GM12891 (cell line): ENCODE measurements at regions not wholly inside any gene's neighbourhood (a gene's known extent, or its start where the extent isn't known, plus 50 kb on each side); places are given as distances from the start of the nearest gene placed in this dataset.

Experiments used
- DNase-seq: peaks from one replicate; pipeline ENCODE4 v3.0.0; 2011; ENCODE audit warnings: low spot score; ENCODE audit not compliant: insufficient read length
- FAIRE-seq: peaks from 2 replicates; lab custom pipeline; 2011; peaks lifted over from hg19 to GRCh38; lab: Jason Lieb, UNC
- PAX5 ChIP-seq: IDR thresholded peaks from 2 replicates; pipeline ENCODE4 v1.6.1; 2011; ENCODE audit warnings: low read length, moderate library complexity, mild to moderate bottlenecking; ENCODE audit not compliant: insufficient read depth, severe bottlenecking
- POLR2A ChIP-seq: IDR thresholded peaks from 2 replicates; pipeline ENCODE4 v1.6.1; 2011; ENCODE audit warnings: low read depth, low read length, control low read depth
- POLR2AphosphoS5 ChIP-seq: IDR thresholded peaks from 2 replicates; pipeline ENCODE4 v1.6.1; 2011; ENCODE audit warnings: low read depth, low read length, control low read depth
- POU2F2 ChIP-seq: IDR thresholded peaks from 2 replicates; pipeline ENCODE4 v1.6.1; 2011; ENCODE audit warnings: low read depth, mild to moderate bottlenecking, control low read depth, low read length, moderate library complexity
- SPI1 ChIP-seq: IDR thresholded peaks from 2 replicates; pipeline ENCODE4 v1.6.1; 2011; ENCODE audit warnings: low read depth, low read length, control low read depth
- TAF1 ChIP-seq: IDR thresholded peaks from 2 replicates; pipeline ENCODE4 v1.6.1; 2011; ENCODE audit warnings: low read depth, low read length, control low read depth

DNA sequence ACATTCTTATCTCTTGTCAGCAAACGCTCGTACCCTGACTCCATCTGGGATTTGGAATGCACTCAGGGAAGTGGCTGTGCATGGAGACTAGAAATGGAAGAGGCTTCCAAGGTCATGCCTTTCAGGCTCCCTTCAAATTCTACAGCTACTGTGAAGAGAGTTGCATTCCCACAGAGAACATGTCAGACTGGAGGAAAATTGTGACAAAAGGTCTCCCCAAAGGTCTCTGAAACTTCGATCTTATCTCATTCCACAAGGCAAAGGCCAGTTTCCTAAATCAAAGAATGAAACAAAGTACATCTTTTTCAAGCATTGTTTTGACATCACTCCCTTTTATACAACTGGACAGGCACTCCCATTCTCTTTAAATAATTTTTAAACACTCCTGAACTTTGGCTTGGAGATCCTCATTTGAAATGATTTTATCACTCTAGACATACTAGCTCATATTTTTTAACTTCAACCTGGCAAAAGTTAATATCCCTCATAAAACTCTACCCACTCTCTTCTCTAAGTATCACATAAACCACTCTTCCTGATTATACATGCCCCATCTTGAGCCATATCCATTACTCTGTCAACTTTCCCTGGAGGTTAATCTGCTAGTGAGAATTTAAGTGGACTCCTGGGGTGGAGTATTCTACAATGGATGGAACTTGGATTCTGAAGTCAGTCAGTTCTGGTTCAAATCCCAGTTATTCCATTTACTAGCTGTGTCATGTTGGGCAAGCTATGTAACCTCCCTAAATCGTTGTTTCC, 218.1 kb upstream of the HMGA2 start:
- no peak for TF ChIP-seq POLR2AphosphoS5
- no peak for TF ChIP-seq POLR2A
- TF ChIP-seq POU2F2, result no peak
- no peak for TF ChIP-seq PAX5
- no peak for TF ChIP-seq TAF1
- no peak for TF ChIP-seq SPI1
- FAIRE-seq (no peak), DNase-seq (no peak)

DNA sequence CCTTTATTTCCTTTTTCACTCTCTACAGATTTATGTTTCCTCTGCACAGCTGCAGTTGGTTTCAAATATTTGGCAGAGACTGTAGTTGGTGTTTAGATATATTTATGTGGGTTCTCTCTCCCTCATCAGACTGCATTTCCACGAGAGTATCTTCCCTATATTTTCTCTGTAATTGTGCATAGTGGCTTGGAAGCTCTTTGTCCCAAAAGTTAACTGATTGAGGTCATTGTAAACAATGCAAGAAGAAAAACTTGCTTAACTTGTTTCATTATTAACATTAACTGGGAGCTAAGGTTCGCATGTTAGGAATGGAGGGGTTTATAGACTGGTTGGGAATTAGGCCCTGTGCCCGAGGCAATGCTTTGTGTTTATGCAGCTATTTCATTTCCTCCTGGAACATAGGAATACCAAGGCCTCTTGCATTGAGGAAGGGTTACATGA, 216.9 kb upstream of the HMGA2 start:
- FAIRE-seq, result no peak
- no peak for TF ChIP-seq SPI1
- TF ChIP-seq POU2F2, result no peak
- no peak for TF ChIP-seq PAX5
- no peak for TF ChIP-seq POLR2A
- no peak for TF ChIP-seq POLR2AphosphoS5
- TF ChIP-seq TAF1, result no peak

DNA sequence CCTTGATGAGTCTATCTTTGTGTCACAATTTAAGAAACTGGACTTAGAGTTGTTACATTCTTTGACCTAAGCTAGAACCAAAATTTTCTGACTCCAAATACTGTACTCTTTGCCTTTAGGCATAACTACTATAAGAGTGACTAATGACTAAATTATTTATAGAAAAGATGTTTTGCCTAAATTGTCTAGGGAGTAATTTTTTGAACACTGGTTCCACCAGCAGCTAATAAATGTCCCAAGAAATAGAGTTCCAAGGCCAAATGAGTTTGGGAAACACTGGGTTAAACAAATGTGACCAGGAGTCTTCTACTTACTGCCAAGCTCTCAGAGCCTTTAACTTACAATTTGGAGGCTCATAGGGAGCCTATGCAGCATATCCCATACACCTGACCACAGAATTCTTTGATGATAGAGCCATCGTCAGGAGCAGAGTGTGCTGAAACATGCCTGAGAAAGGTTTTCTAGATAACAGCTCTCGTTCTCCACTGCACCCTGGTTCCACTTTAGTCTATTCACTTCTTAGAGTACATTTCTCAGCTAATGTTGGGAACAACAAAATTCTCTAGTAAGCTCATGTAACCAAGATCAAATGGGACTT, 215.9 kb upstream of the HMGA2 start:
- TF ChIP-seq POLR2AphosphoS5 (no peak), SPI1 (no peak), PAX5 (no peak), TAF1 (no peak), POU2F2 (no peak), POLR2A (no peak)
- no peak for DNase-seq
- FAIRE-seq, result no peak

More for the DNA sequence above, 216.9 kb upstream of the HMGA2 start:
- DNase-seq, result no peak

DNA sequence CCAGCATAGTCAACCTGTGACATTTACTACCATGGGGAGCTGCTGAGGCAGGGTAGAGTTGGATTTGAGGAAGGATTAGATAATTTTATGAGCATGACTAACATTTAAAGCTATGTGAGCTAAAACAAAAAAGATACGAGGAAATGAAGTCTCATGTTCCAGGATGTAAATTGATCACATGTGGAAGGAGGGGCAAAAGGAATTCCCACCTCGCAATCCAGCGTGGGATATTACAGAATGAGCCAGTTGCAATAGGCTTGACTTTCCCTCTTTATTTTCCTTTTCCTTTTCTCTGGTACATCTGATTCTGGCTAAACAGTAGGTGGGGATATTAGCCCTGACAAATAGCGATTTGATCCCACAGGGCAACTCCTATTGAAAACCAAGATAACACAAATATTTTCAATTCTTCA, 214.9 kb upstream of the HMGA2 start:
- TF ChIP-seq POLR2AphosphoS5 (no peak), POLR2A (no peak), PAX5 (no peak), POU2F2 (no peak), TAF1 (no peak)
- no peak for DNase-seq
- no peak for FAIRE-seq

DNA sequence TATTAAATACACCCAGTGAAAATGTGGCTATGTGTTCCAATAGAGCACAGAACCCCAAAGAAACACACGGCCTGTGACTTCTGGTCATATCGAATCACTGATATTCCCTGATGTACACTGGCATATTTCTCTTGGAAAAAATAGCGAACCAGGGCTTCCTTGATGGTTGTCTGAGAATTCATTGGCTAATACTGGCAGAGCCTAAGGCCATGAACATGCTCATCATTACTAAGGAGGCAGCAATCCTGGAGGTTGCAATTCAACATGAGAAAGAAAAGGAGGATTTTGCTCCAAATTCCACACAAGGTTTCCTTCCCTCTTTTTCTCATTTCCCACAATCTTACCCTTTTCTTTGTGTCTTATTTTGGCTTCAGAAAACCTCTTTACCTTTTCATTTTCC, 212.9 kb upstream of the HMGA2 start:
- no peak for FAIRE-seq
- TF ChIP-seq POLR2A (no peak), PAX5 (no peak), POU2F2 (no peak), SPI1 (no peak), TAF1 (no peak), POLR2AphosphoS5 (no peak)
- no peak for DNase-seq

DNA sequence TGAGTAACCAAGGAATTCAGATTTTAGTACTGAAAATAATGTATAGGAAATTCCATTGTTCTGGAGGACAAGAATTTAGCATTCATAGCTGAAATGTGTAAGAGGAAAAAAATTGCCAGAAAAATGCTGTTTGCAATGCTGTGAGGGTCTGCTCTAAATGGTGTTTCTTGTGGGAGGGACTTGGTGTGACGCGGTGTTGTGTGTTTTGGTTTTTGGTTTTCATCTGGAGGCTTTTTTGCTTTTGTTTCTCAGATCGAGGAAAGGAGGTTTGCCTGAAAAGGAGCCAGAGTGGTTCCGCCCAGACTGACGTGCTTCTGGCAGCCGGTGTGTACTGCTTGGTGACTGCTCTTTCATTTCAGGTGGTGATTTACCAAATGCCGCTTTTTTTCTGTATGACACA, 211.8 kb upstream of the HMGA2 start:
- TF ChIP-seq PAX5 (no peak), POU2F2 (no peak), SPI1 (no peak), POLR2A (no peak), TAF1 (no peak), POLR2AphosphoS5 (no peak)

DNA sequence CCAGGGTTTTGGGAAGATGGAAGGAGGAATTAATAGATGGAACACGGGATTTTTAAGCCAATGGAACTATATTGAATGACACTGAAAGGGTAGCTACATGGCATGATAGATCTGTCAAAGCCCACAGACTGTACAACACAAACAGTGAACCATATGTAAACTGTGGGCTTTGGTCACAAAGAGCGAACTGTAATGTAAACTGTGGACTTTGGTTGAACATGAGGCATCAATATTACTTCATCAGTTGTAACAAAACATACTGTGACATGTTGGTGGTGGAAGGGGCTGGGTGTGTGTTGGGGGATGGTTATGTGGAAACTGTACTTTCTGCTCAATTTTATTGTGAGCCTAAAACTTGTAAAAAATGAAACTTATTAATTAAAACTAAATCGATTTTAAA, 210.6 kb upstream of the HMGA2 start:
- no peak for FAIRE-seq
- TF ChIP-seq POU2F2 (no peak), POLR2A (no peak)

More for the DNA sequence above, 211.8 kb upstream of the HMGA2 start:
- DNase-seq (no peak), FAIRE-seq (no peak)

DNA sequence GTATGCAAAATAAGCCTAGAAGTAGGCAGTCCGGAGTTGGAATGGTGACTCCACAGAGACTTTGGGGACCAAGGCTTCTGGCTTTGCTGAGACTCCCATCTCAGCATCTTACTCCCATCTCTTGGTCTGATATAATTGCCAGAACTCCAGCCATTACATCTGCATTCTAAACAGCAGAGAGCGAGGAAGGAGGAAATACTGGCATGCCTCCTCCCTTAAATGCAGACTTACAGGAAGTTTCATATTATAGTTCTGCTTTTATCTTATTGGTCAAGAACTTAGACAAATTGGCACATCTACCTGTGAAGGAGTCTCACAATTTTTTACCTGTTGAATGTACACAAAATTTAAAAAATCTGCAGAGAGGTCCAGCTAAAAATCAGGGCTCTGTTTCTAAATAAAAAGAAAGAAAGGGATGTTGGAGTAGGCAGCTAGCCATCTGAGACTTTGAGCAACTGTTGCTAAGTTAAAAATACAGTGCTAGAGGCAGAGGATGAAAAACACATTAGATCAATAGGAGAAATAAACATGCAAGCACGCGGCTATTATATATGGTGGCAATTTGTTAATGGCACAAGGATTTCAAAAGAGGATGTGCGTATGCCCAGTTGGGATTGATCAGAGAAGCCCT, 209.9 kb upstream of the HMGA2 start:
- FAIRE-seq, result no peak
- no peak for DNase-seq
- TF ChIP-seq POU2F2, result no peak

More for the DNA sequence above, 210.6 kb upstream of the HMGA2 start:
- no peak for DNase-seq

DNA sequence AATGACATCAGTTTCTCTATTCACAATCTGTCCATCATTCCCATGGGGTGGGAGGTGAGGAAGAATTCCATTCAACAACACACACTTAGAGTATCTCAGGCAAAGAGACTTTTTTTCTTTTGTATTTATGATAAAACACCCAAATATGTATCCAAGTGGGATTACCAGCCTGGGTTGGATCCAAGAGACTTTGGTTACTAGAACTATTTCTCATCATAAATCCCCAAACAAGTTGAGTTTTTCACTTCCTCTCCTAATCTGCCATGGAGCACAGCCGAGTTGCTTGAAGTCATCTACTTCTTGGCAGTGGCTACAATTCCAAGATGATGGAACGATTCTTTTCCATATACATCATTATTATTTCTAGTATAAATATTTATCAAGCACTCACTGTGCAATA, 209.2 kb upstream of the HMGA2 start:
- no peak for TF ChIP-seq PAX5
- no peak for TF ChIP-seq POLR2A
- no peak for TF ChIP-seq TAF1
- no peak for TF ChIP-seq POU2F2
- TF ChIP-seq SPI1, result peak; percentile 35; the same call in 1 of the 2 replicates
- TF ChIP-seq POLR2AphosphoS5, result no peak
- FAIRE-seq (no peak), DNase-seq (no peak)

DNA sequence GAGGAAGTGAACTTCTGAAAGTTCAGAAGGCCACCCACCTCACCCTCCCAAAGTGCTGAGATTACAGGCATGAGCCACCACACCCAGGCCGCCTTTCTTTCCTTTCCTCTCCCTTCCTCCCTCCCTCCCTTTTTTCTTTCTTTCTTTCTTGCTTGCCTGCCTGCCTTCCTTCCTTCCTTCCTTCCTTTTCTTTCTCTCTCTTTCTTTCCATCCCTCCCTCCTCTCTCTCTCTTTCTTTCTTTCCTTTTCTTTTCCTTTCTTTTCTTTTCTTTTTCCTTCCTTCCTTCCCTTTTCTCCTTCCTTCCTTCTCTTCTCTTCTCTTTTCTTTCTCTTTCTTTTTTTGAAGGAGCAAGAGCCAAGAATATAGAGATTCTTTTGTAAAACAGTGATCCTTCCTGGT, 208.3 kb upstream of the HMGA2 start:
- no peak for DNase-seq
- TF ChIP-seq POU2F2 (no peak), POLR2AphosphoS5 (no peak), PAX5 (no peak), SPI1 (no peak), POLR2A (no peak), TAF1 (no peak)
- no peak for FAIRE-seq
